ENCODE measurements at regions not wholly inside any gene's neighbourhood (a gene's known extent, or its start where the extent isn't known, plus 50 kb on each side); places are given as distances from the start of the nearest gene placed in this dataset.

DNA sequence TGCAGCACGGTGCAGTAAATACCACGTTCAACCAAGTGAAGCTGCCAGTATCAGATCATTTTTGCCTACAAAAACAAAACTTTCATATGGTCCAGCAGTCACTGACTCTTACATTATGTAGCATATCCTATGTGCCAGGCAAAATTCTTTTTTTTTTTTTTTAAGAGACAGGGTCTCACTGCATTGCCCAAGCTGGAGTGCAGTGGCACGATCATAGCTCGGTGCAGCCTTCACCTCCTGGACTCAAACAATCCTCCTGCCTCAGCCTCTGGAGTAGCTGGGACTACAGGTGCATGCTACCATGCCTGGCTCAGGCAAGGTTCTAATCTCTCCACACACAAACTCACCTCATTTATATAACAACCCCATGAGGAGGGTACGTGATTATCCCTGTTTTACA lies 208.6 kb upstream of the JARID2 start:
- Histone ChIP-seq H3K79me2 (ENCODE audit: insufficient read depth, low read depth, low read length) (no peaks in the 10 kb centered on the region), H3K4me3 (ENCODE audit: low read depth, low read length, poor library complexity, severe bottlenecking) (no peak overlapping the region), H3K9me3 (ENCODE audit: low read length) (no peaks in the 10 kb centered on the region), H3K4me2 (ENCODE audit: low read length) (no peak overlapping the region), H3K9me2 (ENCODE audit: insufficient read depth, low read length) (no peaks in the 10 kb centered on the region), H4K20me1 (ENCODE audit: insufficient read depth, low read length) (no peaks in the 10 kb centered on the region), H2AFZ (ENCODE audit: low read length) (no peak overlapping the region), H3K27ac (ENCODE audit: low read depth, low read length, poor library complexity, severe bottlenecking) (no peak overlapping the region), H3K4me1 (ENCODE audit: insufficient read depth, low read length, poor library complexity, severe bottlenecking) (no peaks in the 10 kb centered on the region), H3K36me3 (ENCODE audit: insufficient read depth, low read length) (no peaks in the 10 kb centered on the region)
- ChIA-PET POLR2A (interaction anchor here (0.6 kb wide), 2 partner anchors 351 to 654 kb away, joined by 4 read pairs; no protein-coding TSS in a partner anchor), CTCF (ENCODE audit: unreplicated experiment) (no interaction called here)
- intact Hi-C loops (cut with micrococcal nuclease; ENCODE audit: unreplicated experiment) = no loop called here
- DNase-seq (ENCODE audit: low spot score) = no peak
- TF ChIP-seq EZH2phosphoT487 (IDR thresholded peaks at IDR 0.05; ENCODE audit: borderline replicate concordance, low read depth, low read length) = no peak
- TF ChIP-seq, protein P1, sequence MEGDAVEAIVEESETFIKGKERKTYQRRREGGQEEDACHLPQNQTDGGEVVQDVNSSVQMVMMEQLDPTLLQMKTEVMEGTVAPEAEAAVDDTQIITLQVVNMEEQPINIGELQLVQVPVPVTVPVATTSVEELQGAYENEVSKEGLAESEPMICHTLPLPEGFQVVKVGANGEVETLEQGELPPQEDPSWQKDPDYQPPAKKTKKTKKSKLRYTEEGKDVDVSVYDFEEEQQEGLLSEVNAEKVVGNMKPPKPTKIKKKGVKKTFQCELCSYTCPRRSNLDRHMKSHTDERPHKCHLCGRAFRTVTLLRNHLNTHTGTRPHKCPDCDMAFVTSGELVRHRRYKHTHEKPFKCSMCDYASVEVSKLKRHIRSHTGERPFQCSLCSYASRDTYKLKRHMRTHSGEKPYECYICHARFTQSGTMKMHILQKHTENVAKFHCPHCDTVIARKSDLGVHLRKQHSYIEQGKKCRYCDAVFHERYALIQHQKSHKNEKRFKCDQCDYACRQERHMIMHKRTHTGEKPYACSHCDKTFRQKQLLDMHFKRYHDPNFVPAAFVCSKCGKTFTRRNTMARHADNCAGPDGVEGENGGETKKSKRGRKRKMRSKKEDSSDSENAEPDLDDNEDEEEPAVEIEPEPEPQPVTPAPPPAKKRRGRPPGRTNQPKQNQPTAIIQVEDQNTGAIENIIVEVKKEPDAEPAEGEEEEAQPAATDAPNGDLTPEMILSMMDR (conservative IDR thresholded peaks at IDR 0.05; ENCODE audit: low read length) = no peak
- no TSS peak for BruUV-seq (replicated peaks)

DNA sequence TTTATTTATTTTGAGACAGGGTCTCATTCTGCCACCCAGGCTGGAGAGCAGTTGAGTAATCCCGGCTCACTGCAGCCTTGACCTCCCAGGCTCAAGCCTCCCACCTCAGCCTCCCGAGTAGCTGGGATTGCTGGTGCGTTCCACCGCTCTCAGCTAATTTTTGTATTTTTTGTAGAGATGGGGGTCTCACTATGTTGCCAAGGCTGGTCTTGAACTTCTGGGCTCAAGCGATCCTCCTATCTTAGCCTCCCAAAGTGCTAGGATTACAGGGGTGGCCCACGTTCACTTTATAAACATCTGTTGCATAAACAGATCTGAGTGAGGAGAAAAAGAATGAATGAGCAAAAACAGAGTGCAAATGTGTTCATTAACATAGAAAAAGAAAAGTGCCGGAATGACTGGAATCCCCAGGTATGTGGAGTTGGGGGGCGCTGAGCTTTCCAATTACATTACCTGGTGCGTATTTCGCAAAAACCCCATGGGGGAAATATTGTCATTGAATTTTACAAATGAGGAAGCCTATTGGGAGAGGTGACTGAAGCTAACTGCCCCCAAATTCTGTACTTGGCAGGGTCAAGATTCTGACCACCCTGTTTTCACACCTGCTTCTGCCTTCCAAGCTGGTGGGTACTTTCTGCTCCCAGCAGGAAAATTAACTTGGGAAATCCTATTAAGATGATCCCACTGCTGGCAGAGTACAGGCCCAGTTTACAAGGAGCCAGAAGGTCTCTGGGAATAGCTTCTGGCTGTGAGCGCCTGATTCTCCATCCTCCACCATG lies 207.7 kb upstream of the JARID2 start:
- H3K79me2 ChIP-seq (ENCODE audit: insufficient read depth, low read depth, low read length) = no peaks in the 10 kb centered on the region
- ChIA-PET POLR2A (interaction anchor here (0.6 to 1.1 kb wide), 3 partner anchors 16 to 505 kb away, joined by 3 to 5 read pairs (median 3); no protein-coding TSS in a partner anchor), CTCF (ENCODE audit: unreplicated experiment) (interaction anchor here (0.6 kb wide), 1 partner anchor 88 kb away, joined by 3 read pairs; no protein-coding TSS in a partner anchor)
- H3K4me1 ChIP-seq (ENCODE audit: insufficient read depth, low read length, poor library complexity, severe bottlenecking) = no peaks in the 10 kb centered on the region
- H3K9me2 ChIP-seq (ENCODE audit: insufficient read depth, low read length) = no peaks in the 10 kb centered on the region
- no peaks in the 10 kb centered on the region for H3K36me3 ChIP-seq (ENCODE audit: insufficient read depth, low read length)
- no peak overlapping the region for H3K4me2 ChIP-seq (ENCODE audit: low read length)
- no peak overlapping the region for H3K4me3 ChIP-seq (ENCODE audit: low read depth, low read length, poor library complexity, severe bottlenecking)
- TF ChIP-seq EZH2phosphoT487 (IDR thresholded peaks at IDR 0.05; ENCODE audit: borderline replicate concordance, low read depth, low read length) = no peak
- TF ChIP-seq, protein P1 (conservative IDR thresholded peaks at IDR 0.05; ENCODE audit: low read length) = no peak
- no peak for DNase-seq (ENCODE audit: low spot score)
- no TSS peak for BruUV-seq (replicated peaks)
- H3K27ac ChIP-seq (ENCODE audit: low read depth, low read length, poor library complexity, severe bottlenecking) = no peak overlapping the region
- H4K20me1 ChIP-seq (ENCODE audit: insufficient read depth, low read length) = no peaks in the 10 kb centered on the region
- no peaks in the 10 kb centered on the region for H3K9me3 ChIP-seq (ENCODE audit: low read length)
- H2AFZ ChIP-seq (ENCODE audit: low read length) = no peak overlapping the region
- intact Hi-C loops (cut with micrococcal nuclease; ENCODE audit: unreplicated experiment) = no loop called here

DNA sequence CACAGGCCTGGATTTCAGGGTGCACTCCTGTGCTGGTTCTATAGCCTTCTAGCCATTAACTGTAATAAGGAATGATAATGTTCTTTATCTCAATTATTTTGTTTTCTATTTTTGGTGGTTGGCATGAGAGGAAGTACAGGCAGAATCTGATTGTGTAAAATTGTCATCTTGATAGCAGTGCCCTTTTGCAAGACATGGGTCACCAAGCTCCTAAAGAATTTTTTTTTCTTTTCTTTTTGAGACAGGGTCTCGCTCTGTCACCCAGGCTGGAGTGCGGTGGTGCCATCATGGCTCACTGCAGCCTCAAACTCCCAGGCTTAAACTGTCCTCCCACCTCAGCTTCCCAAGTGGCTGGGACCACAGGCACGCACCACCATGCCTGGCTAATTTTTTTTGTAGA lies 206.7 kb upstream of the JARID2 start:
- no peaks in the 10 kb centered on the region for H3K79me2 ChIP-seq (ENCODE audit: insufficient read depth, low read depth, low read length)
- intact Hi-C loops (cut with micrococcal nuclease; ENCODE audit: unreplicated experiment) = no loop called here
- no peaks in the 10 kb centered on the region for H3K36me3 ChIP-seq (ENCODE audit: insufficient read depth, low read length)
- no peaks in the 10 kb centered on the region for H3K4me1 ChIP-seq (ENCODE audit: insufficient read depth, low read length, poor library complexity, severe bottlenecking)
- H2AFZ ChIP-seq (ENCODE audit: low read length) = no peak overlapping the region
- H3K4me2 ChIP-seq (ENCODE audit: low read length) = no peak overlapping the region
- no peak overlapping the region for H3K4me3 ChIP-seq (ENCODE audit: low read depth, low read length, poor library complexity, severe bottlenecking)
- no peaks in the 10 kb centered on the region for H3K9me2 ChIP-seq (ENCODE audit: insufficient read depth, low read length)
- H3K9me3 ChIP-seq (ENCODE audit: low read length) = no peaks in the 10 kb centered on the region
- no peak for DNase-seq (ENCODE audit: low spot score)
- no TSS peak for BruUV-seq (replicated peaks)
- TF ChIP-seq EZH2phosphoT487 (IDR thresholded peaks at IDR 0.05; ENCODE audit: borderline replicate concordance, low read depth, low read length) = no peak
- TF ChIP-seq, protein P1 (conservative IDR thresholded peaks at IDR 0.05; ENCODE audit: low read length) = no peak
- CTCF ChIA-PET (ENCODE audit: unreplicated experiment) = no interaction called here
- POLR2A ChIA-PET = interaction anchor here (0.6 to 1.1 kb wide), 6 partner anchors 11 to 505 kb away, joined by 3 to 6 read pairs (median 3); no protein-coding TSS in a partner anchor
- H3K27ac ChIP-seq (ENCODE audit: low read depth, low read length, poor library complexity, severe bottlenecking) = no peak overlapping the region
- H4K20me1 ChIP-seq (ENCODE audit: insufficient read depth, low read length) = no peaks in the 10 kb centered on the region
